Large intestine (tissue), 3 donors: ENCODE measurements at regions not wholly inside any gene's neighbourhood (a gene's known extent, or its start where the extent isn't known, plus 50 kb on each side); places are given as distances from the start of the nearest gene placed in this dataset.

ENCODE experiments used
- DNase-seq, 2 donors: peaks; one replicate each; pipeline versions ENCODE4 v3.0.0 to v3.0.0-alpha.2; 2013
- H3K27ac ChIP-seq: one replicate; pipeline ENCODE4 v1.5.1; 2013; ENCODE audit warnings: low read length
- H3K27me3 ChIP-seq: 2 replicates; pipeline ENCODE4 v1.6.1; 2013; ENCODE audit warnings: low read length; ENCODE audit not compliant: control insufficient read depth, insufficient read depth
- H3K36me3 ChIP-seq: 2 replicates; pipeline ENCODE4 v1.6.1; 2013; ENCODE audit warnings: low read length; ENCODE audit not compliant: control insufficient read depth, insufficient read depth
- H3K4me1 ChIP-seq: one replicate; pipeline ENCODE4 v1.6.1; 2013; ENCODE audit warnings: low read length; ENCODE audit not compliant: control insufficient read depth, insufficient read depth
- H3K4me3 ChIP-seq: one replicate; pipeline ENCODE4 v1.5.1; 2013; ENCODE audit warnings: low read length
- H3K9me3 ChIP-seq: one replicate; pipeline ENCODE4 v1.6.1; 2013; ENCODE audit warnings: mild to moderate bottlenecking, low read depth, low read length, moderate library complexity; ENCODE audit not compliant: control insufficient read depth
- WGBS: methylation state at CpG from one replicate; pipeline ENCODE4 v1.1.5; 2013; ENCODE audit warnings: low lambda C conversion rate; ENCODE audit not compliant: insufficient coverage; 5-methylcytosine and 5-hydroxymethylcytosine counted together

- H3K27me3 ChIP-seq, result no peaks in the 10 kb centered on the region
- DNase-seq, result no peak
- H3K27ac ChIP-seq, result no peak overlapping the region
- no peak overlapping the region for H3K4me3 ChIP-seq
- H3K4me1 ChIP-seq, result no peaks in the 10 kb centered on the region
- no peaks in the 10 kb centered on the region for H3K36me3 ChIP-seq
- WGBS, result 88% methylated on average over 2 of the region's 3 CpGs
- peaks cover 8% of the 10 kb centered on the region for H3K9me3 ChIP-seq
Measured at GRCh38 chr7:16171928-16172327, 249.4 kb downstream of the CRPPA start.

GRCh38 chr7:16170671-16171070 lies 250.7 kb downstream of the CRPPA start:
- no CpG with 5 or more reads among the region's 18 CpGs for WGBS

GRCh38 chr7:16169537-16169936 lies 251.8 kb downstream of the CRPPA start:
- H3K27ac ChIP-seq, result no peak overlapping the region
- H3K9me3 ChIP-seq, result peaks cover 8% of the 10 kb centered on the region
- H3K4me1 ChIP-seq, result no peaks in the 10 kb centered on the region
- DNase-seq, result no peak
- no peaks in the 10 kb centered on the region for H3K27me3 ChIP-seq
- no peaks in the 10 kb centered on the region for H3K36me3 ChIP-seq
- no peak overlapping the region for H3K4me3 ChIP-seq
- WGBS, result no CpG with 5 or more reads among the region's 2 CpGs

More at GRCh38 chr7:16170671-16171070, 250.7 kb downstream of the CRPPA start:
- no peaks in the 10 kb centered on the region for H3K4me1 ChIP-seq
- no peaks in the 10 kb centered on the region for H3K36me3 ChIP-seq
- no peak overlapping the region for H3K4me3 ChIP-seq
- peaks cover 8% of the 10 kb centered on the region for H3K9me3 ChIP-seq
- no peak for DNase-seq
- H3K27me3 ChIP-seq, result no peaks in the 10 kb centered on the region
- no peak overlapping the region for H3K27ac ChIP-seq

GRCh38 chr7:16167526-16167925 lies 253.8 kb downstream of the CRPPA start:
- Histone ChIP-seq H3K4me1 (no peaks in the 10 kb centered on the region), H3K27ac (no peak overlapping the region), H3K27me3 (no peaks in the 10 kb centered on the region), H3K9me3 (peaks cover 8% of the 10 kb centered on the region), H3K4me3 (no peak overlapping the region), H3K36me3 (no peaks in the 10 kb centered on the region)
- no peak for DNase-seq
- WGBS, result 80% methylated on average over 2 of the region's 3 CpGs

- no peaks in the 10 kb centered on the region for H3K36me3 ChIP-seq
- WGBS, result 80% methylated on average over 1 of the region's 4 CpGs
Measured at GRCh38 chr7:16144361-16144760, 277.0 kb downstream of the CRPPA start.

GRCh38 chr7:16137944-16138343 lies 283.4 kb downstream of the CRPPA start:
- Histone ChIP-seq H3K27ac (no peak overlapping the region), H3K4me1 (no peaks in the 10 kb centered on the region), H3K4me3 (no peak overlapping the region), H3K27me3 (no peaks in the 10 kb centered on the region), H3K9me3 (no peaks in the 10 kb centered on the region), H3K36me3 (no peaks in the 10 kb centered on the region)
- DNase-seq, result no peak
- 32% methylated on average over 2 of the region's 2 CpGs for WGBS

More at GRCh38 chr7:16144361-16144760, 277.0 kb downstream of the CRPPA start:
- H3K4me1 ChIP-seq, result no peaks in the 10 kb centered on the region
- H3K27ac ChIP-seq, result no peak overlapping the region
- no peaks in the 10 kb centered on the region for H3K27me3 ChIP-seq
- peaks cover 26% of the 10 kb centered on the region for H3K9me3 ChIP-seq
- H3K4me3 ChIP-seq, result no peak overlapping the region
- no peak for DNase-seq

- 60% methylated on average over 1 of the region's 2 CpGs for WGBS
- Histone ChIP-seq H3K4me3 (no peak overlapping the region), H3K4me1 (no peaks in the 10 kb centered on the region), H3K9me3 (no peaks in the 10 kb centered on the region), H3K27ac (no peak overlapping the region), H3K36me3 (no peaks in the 10 kb centered on the region), H3K27me3 (no peaks in the 10 kb centered on the region)
- no peak for DNase-seq
Measured at GRCh38 chr7:16136896-16137295, 284.4 kb downstream of the CRPPA start.

GRCh38 chr7:16135658-16136057 lies 285.7 kb downstream of the CRPPA start:
- Histone ChIP-seq H3K36me3 (no peaks in the 10 kb centered on the region), H3K27me3 (no peaks in the 10 kb centered on the region), H3K4me3 (no peak overlapping the region), H3K9me3 (no peaks in the 10 kb centered on the region), H3K4me1 (no peaks in the 10 kb centered on the region), H3K27ac (no peak overlapping the region)
- no peak for DNase-seq

- H3K4me3 ChIP-seq, result no peak overlapping the region
- DNase-seq, result no peak
- H3K27me3 ChIP-seq, result no peaks in the 10 kb centered on the region
- WGBS, result no CpG with 5 or more reads among the region's 1 CpG
- H3K36me3 ChIP-seq, result no peaks in the 10 kb centered on the region
- H3K27ac ChIP-seq, result no peak overlapping the region
- H3K4me1 ChIP-seq, result no peaks in the 10 kb centered on the region
- peaks cover 2% of the 10 kb centered on the region for H3K9me3 ChIP-seq
Measured at GRCh38 chr7:16130111-16131110, 290.9 kb downstream of the CRPPA start.

- WGBS, result 100% methylated on average over 2 of the region's 4 CpGs
- Histone ChIP-seq H3K9me3 (peaks cover 2% of the 10 kb centered on the region), H3K27me3 (no peaks in the 10 kb centered on the region), H3K27ac (no peak overlapping the region), H3K4me3 (no peak overlapping the region), H3K36me3 (no peaks in the 10 kb centered on the region), H3K4me1 (no peaks in the 10 kb centered on the region)
- DNase-seq, result no peak
Measured at GRCh38 chr7:16129431-16130110, 291.8 kb downstream of the CRPPA start.
